ENCODE measurements at regions not wholly inside any gene's neighbourhood (a gene's known extent, or its start where the extent isn't known, plus 50 kb on each side); places are given as distances from the start of the nearest gene placed in this dataset.

- TF ChIP-seq ETV6 (conservative IDR thresholded peaks at IDR 0.05 in 1 of 2, IDR thresholded peaks at IDR 0.05 in 1 of 2; ENCODE audit: borderline replicate concordance in 1 of 2, low read depth in 1 of 2) (no peak), LARP7 (IDR thresholded peaks at IDR 0.05) (no peak), CTCF (IDR thresholded peaks at IDR 0.05 in 2 of 3, conservative IDR thresholded peaks at IDR 0.05 in 1 of 3; ENCODE audit: control insufficient read depth in 2 of 3, extremely low read depth in 1 of 3, insufficient read depth in 1 of 3, low read depth in 3 of 3, low read length in 3 of 3) (no peak), PRDM15 (CRISPR knock-in tag; IDR thresholded peaks at IDR 0.05) (no peak), MXI1 (IDR thresholded peaks at IDR 0.05; ENCODE audit: low read depth, low read length) (no peak), POLR2A (IDR thresholded peaks at IDR 0.05; ENCODE audit: low read depth, low read length) (no peak), ATF3 (IDR thresholded peaks at IDR 0.05; ENCODE audit: borderline replicate concordance, extremely low read depth, low read depth, low read length) (no peak), USF2 (IDR thresholded peaks at IDR 0.05; ENCODE audit: borderline replicate concordance, low read depth, low read length) (no peak), CREB1 (IDR thresholded peaks at IDR 0.05; ENCODE audit: low read depth) (no peak)
These were observed 67.5 kb upstream of the FN1 start for GRCh38 chr2:215503381-215503780.
